Mucosa of rectum (tissue), 2 donors: ENCODE measurements at regions not wholly inside any gene's neighbourhood (a gene's known extent, or its start where the extent isn't known, plus 50 kb on each side); places are given as distances from the start of the nearest gene placed in this dataset.
"Not testable (repeated sequence)": the region's sequence is repeated elsewhere in the genome, so short reads cannot be mapped to it uniquely, and the experiment has no call there.

ENCODE experiments used
- H3K27ac ChIP-seq, 2 donors: one replicate each; pipeline ENCODE4 v1.7.0; 2013; ENCODE audit warnings: inconsistent platforms in 2 of 2, low read depth in 2 of 2, low read length in 2 of 2
- H3K27me3 ChIP-seq, 2 donors: one replicate each; pipeline ENCODE4 v1.7.0; 2013; ENCODE audit warnings: low read length in 2 of 2; ENCODE audit not compliant: control insufficient read depth in 2 of 2, insufficient read depth in 2 of 2
- H3K36me3 ChIP-seq, 2 donors: one replicate each; pipeline ENCODE4 v1.7.0; 2013; ENCODE audit warnings: low read length in 2 of 2; ENCODE audit not compliant: control insufficient read depth in 2 of 2, insufficient read depth in 2 of 2
- H3K4me1 ChIP-seq, 2 donors: one replicate each; pipeline ENCODE4 v1.7.0; 2013; ENCODE audit warnings: low read length in 2 of 2, mild to moderate bottlenecking in 1 of 2; ENCODE audit not compliant: control insufficient read depth in 2 of 2, insufficient read depth in 2 of 2
- H3K4me3 ChIP-seq, 2 donors: one replicate each; pipeline ENCODE4 v1.7.0; 2013; ENCODE audit warnings: low read length in 2 of 2
- H3K9ac ChIP-seq, 2 donors: one replicate each; pipeline ENCODE4 v1.7.0; 2013; ENCODE audit warnings: low read length in 2 of 2, low read depth in 1 of 2, mild to moderate bottlenecking in 1 of 2
- H3K9me3 ChIP-seq, 2 donors: one replicate each; pipeline ENCODE4 v1.7.0; 2013; ENCODE audit warnings: low read length in 2 of 2; ENCODE audit not compliant: control insufficient read depth in 2 of 2
- donor health status: healthy.
- donor health status: Normal muscosa, but diverticular disease.

DNA sequence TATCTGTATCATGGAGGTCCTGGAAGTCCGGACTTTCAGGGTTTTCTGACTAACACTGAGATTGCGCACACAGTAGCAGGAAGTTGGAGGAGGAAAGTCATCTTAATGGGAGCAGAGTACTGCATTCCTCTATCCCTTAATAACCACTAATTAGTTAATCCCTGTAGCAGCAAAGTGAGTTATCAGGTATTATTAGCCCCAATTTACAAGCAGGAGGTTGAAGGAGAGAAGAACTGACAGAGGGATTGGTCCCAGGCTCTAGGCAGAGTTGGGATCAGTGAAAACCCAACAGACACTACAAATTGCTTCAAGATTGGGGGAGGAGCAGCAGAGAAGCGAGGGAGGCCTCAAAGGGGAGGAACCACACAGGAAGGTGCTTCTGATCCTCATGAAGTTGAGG is 74.5 kb upstream of the XPA start:
- peaks cover 0 to 3% of the 10 kb centered on the region in 2 donors for H3K27me3 ChIP-seq
- no peaks in the 10 kb centered on the region for H3K9me3 ChIP-seq
- peaks cover 4 to 15% of the 10 kb centered on the region in 2 donors for H3K4me1 ChIP-seq
- H3K4me3 ChIP-seq = no peak overlapping the region
- no peak overlapping the region for H3K27ac ChIP-seq
- H3K36me3 ChIP-seq = no peaks in the 10 kb centered on the region
- no peak overlapping the region for H3K9ac ChIP-seq

DNA sequence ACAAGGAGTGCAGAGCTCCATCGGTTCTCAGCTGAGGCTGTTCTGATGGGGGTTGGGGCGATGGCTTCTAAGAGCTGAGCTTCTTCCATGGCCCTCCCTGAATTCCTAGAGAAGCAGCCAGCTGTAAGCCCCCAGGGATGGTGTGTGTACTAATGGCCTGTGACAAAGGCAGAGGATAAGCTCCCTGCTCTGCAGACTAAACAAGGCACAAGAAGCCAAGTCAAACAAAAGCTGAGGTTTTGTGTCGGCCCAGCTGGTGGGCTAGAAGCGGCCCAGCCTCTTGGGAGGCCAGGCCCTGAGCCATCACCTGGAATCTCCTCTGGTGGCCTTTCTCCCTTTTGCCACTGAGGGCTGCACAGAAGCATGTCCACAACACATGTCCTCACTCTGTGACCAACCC is 75.0 kb upstream of the XPA start:
- no peak overlapping the region for H3K4me3 ChIP-seq
- no peaks in the 10 kb centered on the region for H3K36me3 ChIP-seq
- H3K9ac ChIP-seq = no peak overlapping the region
- H3K27ac ChIP-seq = no peak overlapping the region
- peaks cover 4 to 15% of the 10 kb centered on the region in 2 donors for H3K4me1 ChIP-seq
- H3K27me3 ChIP-seq = peaks cover 0 to 3% of the 10 kb centered on the region in 2 donors
- no peaks in the 10 kb centered on the region for H3K9me3 ChIP-seq

DNA sequence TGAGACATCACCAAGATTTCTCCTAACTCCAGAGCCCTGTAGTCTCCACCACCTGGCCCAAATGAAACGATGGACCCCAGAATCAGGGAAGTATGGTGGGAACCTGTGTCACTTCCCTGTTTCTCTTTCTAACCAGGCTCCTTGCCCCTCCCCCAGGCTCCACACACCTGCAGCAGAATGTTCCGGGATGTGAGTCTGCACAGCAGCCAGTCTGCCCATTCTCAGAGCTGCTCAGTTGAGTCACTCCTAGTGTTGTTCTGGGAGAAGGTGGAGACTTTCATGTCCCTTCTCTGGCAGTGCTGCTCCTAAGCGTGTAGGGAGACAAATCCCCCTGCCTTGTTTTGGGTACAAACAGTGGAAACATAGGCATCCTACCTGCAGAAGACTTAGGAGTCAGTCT is 76.0 kb upstream of the XPA start:
- no peaks in the 10 kb centered on the region for H3K9me3 ChIP-seq
- no peak overlapping the region for H3K9ac ChIP-seq
- H3K36me3 ChIP-seq = no peaks in the 10 kb centered on the region
- H3K4me1 ChIP-seq = peaks cover 4 to 15% of the 10 kb centered on the region in 2 donors
- no peak overlapping the region for H3K27ac ChIP-seq
- no peak overlapping the region for H3K4me3 ChIP-seq
- H3K27me3 ChIP-seq = peaks cover 0 to 3% of the 10 kb centered on the region in 2 donors

DNA sequence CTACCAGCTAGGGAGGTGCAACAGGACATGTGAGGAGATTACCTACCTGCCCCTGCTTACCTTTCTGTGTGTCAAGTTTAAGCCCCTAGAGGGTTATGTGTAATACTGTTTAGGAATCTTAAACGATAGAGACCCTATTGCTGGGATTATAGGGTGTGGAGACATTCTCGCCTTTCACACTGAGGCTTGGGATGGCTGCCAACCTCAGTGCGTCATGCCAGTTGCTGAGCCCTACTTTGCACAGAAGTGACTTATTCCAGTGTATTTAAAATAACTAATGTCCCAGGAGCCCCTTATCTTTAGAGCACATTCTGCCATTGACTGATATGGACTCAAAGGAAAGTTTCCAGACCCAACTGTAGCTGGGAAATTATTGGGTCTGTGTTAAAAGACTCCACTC is 76.6 kb upstream of the XPA start:
- no peaks in the 10 kb centered on the region for H3K9me3 ChIP-seq
- peaks cover 0 to 3% of the 10 kb centered on the region in 2 donors for H3K27me3 ChIP-seq
- no peak overlapping the region for H3K27ac ChIP-seq
- H3K36me3 ChIP-seq = no peaks in the 10 kb centered on the region
- H3K4me3 ChIP-seq = no peak overlapping the region
- no peak overlapping the region for H3K9ac ChIP-seq
- H3K4me1 ChIP-seq = peaks cover 4 to 15% of the 10 kb centered on the region in 2 donors

DNA sequence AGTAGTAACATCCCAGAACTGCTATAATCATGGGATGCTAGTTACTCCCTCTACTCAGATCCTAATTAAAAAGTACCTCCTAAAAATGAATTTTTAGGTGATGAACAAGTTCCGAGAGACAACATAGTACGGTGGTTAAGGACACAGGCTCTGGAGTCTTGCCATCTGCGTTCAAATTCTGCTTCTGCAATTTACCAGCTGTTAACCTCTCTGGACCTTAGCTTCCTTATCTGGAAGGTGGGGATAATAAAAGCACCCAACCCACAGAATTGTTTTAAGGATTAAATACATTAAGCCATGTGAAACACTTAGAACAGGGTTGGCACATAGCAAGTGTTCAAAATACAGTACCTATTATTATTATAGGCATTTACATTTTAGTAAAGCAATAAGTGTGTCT is 77.5 kb upstream of the XPA start:
- Histone ChIP-seq H3K9me3 (peaks cover 0 to 2% of the 10 kb centered on the region in 2 donors), H3K4me3 (no peak overlapping the region), H3K36me3 (no peaks in the 10 kb centered on the region), H3K27ac (no peak overlapping the region), H3K9ac (no peak overlapping the region), H3K27me3 (peaks cover 0 to 3% of the 10 kb centered on the region in 2 donors), H3K4me1 (peaks cover 4 to 15% of the 10 kb centered on the region in 2 donors)

DNA sequence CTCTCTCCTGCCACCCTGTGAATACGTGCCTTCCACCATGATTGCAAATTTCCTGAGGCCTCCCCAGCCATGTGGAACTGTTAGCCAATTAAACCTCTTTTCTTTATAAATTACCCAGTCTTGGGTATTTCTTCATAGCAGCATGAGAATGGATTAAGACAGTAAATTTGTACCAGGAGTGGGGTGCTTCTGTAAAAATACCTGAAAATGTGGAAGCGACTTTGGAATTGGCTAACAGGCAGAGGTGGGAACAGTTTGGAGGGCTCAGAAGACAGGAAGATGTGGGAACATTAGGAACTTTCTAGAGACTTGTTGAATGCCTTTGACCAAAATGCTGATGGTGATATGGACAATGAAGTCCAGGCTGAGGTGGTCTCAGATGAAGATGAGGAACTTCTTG is 74.3 kb upstream of the FOXE1 start:
- not testable (repeated sequence) for H3K36me3 ChIP-seq, H3K4me1 ChIP-seq, H3K27me3 ChIP-seq, H3K27ac ChIP-seq, H3K4me3 ChIP-seq, H3K9ac ChIP-seq, H3K9me3 ChIP-seq

DNA sequence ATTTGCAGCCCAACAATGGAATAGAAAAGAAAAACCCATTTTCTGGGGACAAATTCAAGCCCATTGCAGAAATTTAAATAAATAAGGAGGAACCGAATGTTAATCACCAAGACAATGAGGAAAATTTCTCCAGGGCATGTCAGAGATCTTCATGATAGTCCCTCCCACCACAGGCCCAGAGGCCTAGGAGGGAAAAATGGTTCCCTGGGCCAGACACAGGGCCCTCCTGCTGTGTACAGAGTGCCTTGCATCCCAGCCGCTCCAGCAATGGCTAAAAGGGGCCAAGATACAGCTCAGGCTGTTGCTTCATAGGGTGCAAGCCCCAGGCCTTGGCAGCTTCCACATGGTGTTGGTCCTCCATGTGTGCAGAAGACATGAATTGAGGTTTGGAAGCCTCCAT is 73.4 kb upstream of the FOXE1 start:
- no peaks in the 10 kb centered on the region for H3K4me1 ChIP-seq
- H3K9ac ChIP-seq = no peak overlapping the region
- H3K4me3 ChIP-seq = no peak overlapping the region
- peaks cover 0 to 2% of the 10 kb centered on the region in 2 donors for H3K9me3 ChIP-seq
- H3K27ac ChIP-seq = no peak overlapping the region
- H3K27me3 ChIP-seq = peaks cover 2 to 3% of the 10 kb centered on the region in 2 donors
- H3K36me3 ChIP-seq = no peaks in the 10 kb centered on the region

DNA sequence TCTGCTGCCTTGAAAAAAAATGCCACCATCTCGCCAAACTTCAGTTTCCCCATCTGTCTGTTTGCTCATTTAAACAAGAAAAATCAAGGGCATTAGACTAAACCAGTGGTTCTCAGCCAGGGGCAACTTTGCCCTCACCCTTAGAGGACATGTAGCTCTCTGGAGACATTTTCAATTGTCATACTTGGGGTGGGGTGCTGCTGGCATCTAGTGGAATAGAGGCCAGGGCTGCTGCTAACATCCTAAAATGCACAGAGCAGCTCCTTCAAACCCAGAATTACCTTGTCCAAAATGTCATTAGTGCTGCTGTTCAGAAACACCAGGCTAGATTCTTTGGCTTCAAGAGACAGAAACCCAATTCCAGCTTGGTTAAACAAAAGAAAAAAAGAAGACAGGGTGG is 71.1 kb upstream of the FOXE1 start:
- peaks cover 0 to 2% of the 10 kb centered on the region in 2 donors for H3K9me3 ChIP-seq
- H3K27me3 ChIP-seq = peaks cover 2 to 3% of the 10 kb centered on the region in 2 donors
- no peaks in the 10 kb centered on the region for H3K4me1 ChIP-seq
- H3K4me3 ChIP-seq = no peak overlapping the region
- H3K27ac ChIP-seq = no peak overlapping the region
- no peak overlapping the region for H3K9ac ChIP-seq
- no peaks in the 10 kb centered on the region for H3K36me3 ChIP-seq

DNA sequence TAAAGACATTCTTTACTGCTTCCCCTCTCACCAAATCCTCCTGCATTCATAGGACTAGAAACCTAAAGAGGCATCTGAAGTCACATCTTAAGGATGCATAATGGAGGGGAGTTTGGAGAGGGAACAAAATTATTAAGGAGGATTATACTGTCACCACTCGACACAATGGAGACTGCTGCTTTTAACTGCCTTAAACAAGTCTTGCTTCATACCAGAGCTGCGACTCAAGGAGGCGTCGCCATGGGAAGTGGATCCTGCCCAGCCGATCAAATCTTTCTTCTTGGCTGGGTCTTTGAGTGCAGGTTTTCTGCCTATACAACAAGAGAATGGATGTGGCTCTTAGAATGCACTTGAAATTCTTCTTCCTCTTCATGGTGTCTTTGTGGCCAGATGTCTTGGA is 66.7 kb upstream of the FOXE1 start:
- Histone ChIP-seq H3K9me3 (no peaks in the 10 kb centered on the region), H3K27ac (no peak overlapping the region), H3K4me1 (no peaks in the 10 kb centered on the region), H3K36me3 (no peaks in the 10 kb centered on the region), H3K9ac (no peak overlapping the region), H3K27me3 (peaks cover 0 to 3% of the 10 kb centered on the region in 2 donors), H3K4me3 (no peak overlapping the region)

DNA sequence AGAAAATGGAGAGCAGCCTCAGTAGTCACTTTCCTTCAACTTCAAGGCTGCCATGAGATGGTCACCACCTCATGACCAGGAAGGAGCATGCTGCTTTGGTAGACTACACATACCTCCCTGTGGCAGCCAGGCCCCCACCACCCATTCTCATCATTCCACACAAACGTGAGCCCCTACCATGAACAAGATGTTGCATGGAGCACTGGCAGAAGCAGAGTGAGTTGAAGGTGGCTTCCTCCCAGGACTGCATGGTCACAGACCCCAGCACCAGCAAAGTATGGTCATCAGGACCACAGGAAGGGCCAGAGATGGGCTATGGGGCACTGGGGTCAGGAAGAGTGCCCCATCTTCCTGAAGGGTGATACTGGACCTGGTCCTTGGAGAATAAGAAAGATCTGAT is 65.5 kb upstream of the FOXE1 start:
- Histone ChIP-seq H3K27ac (no peak overlapping the region), H3K4me3 (no peak overlapping the region)

More for the DNA sequence above, 65.5 kb upstream of the FOXE1 start:
- Histone ChIP-seq H3K9ac (no peak overlapping the region), H3K36me3 (no peaks in the 10 kb centered on the region), H3K27me3 (peaks cover 0 to 3% of the 10 kb centered on the region in 2 donors), H3K9me3 (no peaks in the 10 kb centered on the region), H3K4me1 (no peaks in the 10 kb centered on the region)
